ENCODE measurements at regions not wholly inside any gene's neighbourhood (a gene's known extent, or its start where the extent isn't known, plus 50 kb on each side); places are given as distances from the start of the nearest gene placed in this dataset.

- H3K36me3 Mint-ChIP-seq (ENCODE audit: low read depth) = no peaks in the 10 kb centered on the region
- no peaks in the 10 kb centered on the region for H3K4me1 Mint-ChIP-seq
- peak overlapping the region; percentile 50 to 77 (median 74) for H3K27ac Mint-ChIP-seq
- TF ChIP-seq CTCF (IDR thresholded peaks at IDR 0.05; ENCODE audit: unreplicated experiment in 3 of 3) = no peak
- no peaks in the 10 kb centered on the region for H3K27me3 Mint-ChIP-seq (ENCODE audit: low read depth)
- H3K9me3 Mint-ChIP-seq = peaks cover 22% of the 10 kb centered on the region
- H3K4me3 Mint-ChIP-seq = no peak overlapping the region
Measured at GRCh38 chr5:27969157-27969556, 930.8 kb upstream of the CDH9 start.

GRCh38 chr5:27963050-27963783 is 924.8 kb upstream of the CDH9 start:
- H3K9me3 Mint-ChIP-seq = peaks cover 31% of the 10 kb centered on the region
- H3K36me3 Mint-ChIP-seq (ENCODE audit: low read depth) = no peaks in the 10 kb centered on the region
- no peaks in the 10 kb centered on the region for H3K4me1 Mint-ChIP-seq
- no peaks in the 10 kb centered on the region for H3K27me3 Mint-ChIP-seq (ENCODE audit: low read depth)
- no peak overlapping the region for H3K4me3 Mint-ChIP-seq
- H3K27ac Mint-ChIP-seq = no peak overlapping the region
- no peak for TF ChIP-seq CTCF (IDR thresholded peaks at IDR 0.05; ENCODE audit: unreplicated experiment in 3 of 3)

- no peaks in the 10 kb centered on the region for H3K36me3 Mint-ChIP-seq (ENCODE audit: low read depth)
- no peak overlapping the region for H3K27ac Mint-ChIP-seq
- no peaks in the 10 kb centered on the region for H3K4me1 Mint-ChIP-seq
Measured at GRCh38 chr5:27962198-27962597, 923.8 kb upstream of the CDH9 start.

GRCh38 chr5:27947088-27947487 is 908.7 kb upstream of the CDH9 start:
- no peaks in the 10 kb centered on the region for H3K9me3 Mint-ChIP-seq
- no peaks in the 10 kb centered on the region for H3K36me3 Mint-ChIP-seq (ENCODE audit: low read depth)
- H3K4me1 Mint-ChIP-seq = peaks cover 6% of the 10 kb centered on the region
- TF ChIP-seq CTCF (IDR thresholded peaks at IDR 0.05; ENCODE audit: unreplicated experiment in 3 of 3) = no peak
- no peak overlapping the region for H3K4me3 Mint-ChIP-seq
- H3K27me3 Mint-ChIP-seq (ENCODE audit: low read depth) = no peaks in the 10 kb centered on the region
- peak overlapping the region; percentile 34 to 88 (median 76) for H3K27ac Mint-ChIP-seq

More at GRCh38 chr5:27962198-27962597, 923.8 kb upstream of the CDH9 start:
- H3K27me3 Mint-ChIP-seq (ENCODE audit: low read depth) = no peaks in the 10 kb centered on the region
- TF ChIP-seq CTCF (IDR thresholded peaks at IDR 0.05; ENCODE audit: unreplicated experiment in 3 of 3) = no peak
- peaks cover 32% of the 10 kb centered on the region for H3K9me3 Mint-ChIP-seq
- H3K4me3 Mint-ChIP-seq = no peak overlapping the region

- Mint-ChIP-seq H3K4me3 (no peak overlapping the region), H3K27me3 (ENCODE audit: low read depth) (no peaks in the 10 kb centered on the region), H3K27ac (no peak overlapping the region), H3K9me3 (no peaks in the 10 kb centered on the region), H3K36me3 (ENCODE audit: low read depth) (no peaks in the 10 kb centered on the region), H3K4me1 (peaks cover 6% of the 10 kb centered on the region)
- TF ChIP-seq CTCF (IDR thresholded peaks at IDR 0.05; ENCODE audit: unreplicated experiment in 3 of 3) = no peak
Measured at GRCh38 chr5:27944471-27944870, 906.1 kb upstream of the CDH9 start.

GRCh38 chr5:27938989-27939388 is 900.6 kb upstream of the CDH9 start:
- H3K27ac Mint-ChIP-seq = no peak overlapping the region
- TF ChIP-seq CTCF (IDR thresholded peaks at IDR 0.05; ENCODE audit: unreplicated experiment in 3 of 3) = no peak
- H3K27me3 Mint-ChIP-seq (ENCODE audit: low read depth) = no peaks in the 10 kb centered on the region
- no peaks in the 10 kb centered on the region for H3K36me3 Mint-ChIP-seq (ENCODE audit: low read depth)
- H3K9me3 Mint-ChIP-seq = no peaks in the 10 kb centered on the region
- H3K4me3 Mint-ChIP-seq = no peak overlapping the region
- peaks cover 24% of the 10 kb centered on the region for H3K4me1 Mint-ChIP-seq

Data from nephron (organoid).